Osteocyte (in vitro differentiated cells): ENCODE measurements at regions not wholly inside any gene's neighbourhood (a gene's known extent, or its start where the extent isn't known, plus 50 kb on each side); places are given as distances from the start of the nearest gene placed in this dataset.

Experiments
- DNase-seq: peaks from one replicate; pipeline ENCODE4 v3.0.0; 2021; ENCODE audit warnings: mixed read lengths; ENCODE audit not compliant: unreplicated experiment; ENCODE audit errors: extremely low spot score
- H3K27ac Mint-ChIP-seq: one replicate; pipeline ENCODE4 v1.8.0; 2021; ENCODE audit warnings: mild to moderate bottlenecking, mixed read lengths; ENCODE audit not compliant: unreplicated experiment
- H3K27me3 Mint-ChIP-seq: one replicate; pipeline ENCODE4 v1.8.0; 2021; ENCODE audit warnings: mixed read lengths; ENCODE audit not compliant: unreplicated experiment
- H3K36me3 Mint-ChIP-seq: one replicate; pipeline ENCODE4 v1.8.0; 2021; ENCODE audit warnings: mixed read lengths; ENCODE audit not compliant: unreplicated experiment
- H3K4me1 Mint-ChIP-seq: one replicate; pipeline ENCODE4 v1.8.0; 2021; ENCODE audit warnings: mixed read lengths; ENCODE audit not compliant: unreplicated experiment
- H3K4me3 Mint-ChIP-seq: one replicate; pipeline ENCODE4 v1.8.0; 2021; ENCODE audit warnings: mild to moderate bottlenecking, moderate library complexity, mixed read lengths; ENCODE audit not compliant: unreplicated experiment
- H3K9me3 Mint-ChIP-seq: one replicate; pipeline ENCODE4 v1.8.0; 2021; ENCODE audit warnings: mixed read lengths; ENCODE audit not compliant: unreplicated experiment
- CTCF ChIP-seq: fragments of 200-600 bp; sonication (generic); IDR thresholded peaks from 2 replicates; pipeline ENCODE4 v1.5.0; 2021; ENCODE audit warnings: antibody characterized with exemption, mild to moderate bottlenecking, moderate library complexity

- no peaks in the 10 kb centered on the region for H3K27me3 Mint-ChIP-seq
- no peaks in the 10 kb centered on the region for H3K36me3 Mint-ChIP-seq
- no peak overlapping the region for H3K27ac Mint-ChIP-seq
- TF ChIP-seq CTCF = no peak
- no peak overlapping the region for H3K4me3 Mint-ChIP-seq
- no peaks in the 10 kb centered on the region for H3K4me1 Mint-ChIP-seq
- peak; percentile 73 for DNase-seq
- peaks cover 25% of the 10 kb centered on the region for H3K9me3 Mint-ChIP-seq
These were observed 170.5 kb upstream of the PPP1R26 start for GRCh38 chr9:135308821-135309762.

GRCh38 chr9:135309763-135310125 lies 169.8 kb upstream of the PPP1R26 start:
- peaks cover 24% of the 10 kb centered on the region for H3K9me3 Mint-ChIP-seq
- DNase-seq = peak; percentile 72
- no peak for TF ChIP-seq CTCF
- H3K4me1 Mint-ChIP-seq = no peaks in the 10 kb centered on the region
- no peaks in the 10 kb centered on the region for H3K27me3 Mint-ChIP-seq
- no peak overlapping the region for H3K4me3 Mint-ChIP-seq
- no peak overlapping the region for H3K27ac Mint-ChIP-seq
- H3K36me3 Mint-ChIP-seq = no peaks in the 10 kb centered on the region

GRCh38 chr9:135310134-135310533 lies 169.4 kb upstream of the PPP1R26 start:
- no peaks in the 10 kb centered on the region for H3K4me1 Mint-ChIP-seq
- peaks cover 24% of the 10 kb centered on the region for H3K9me3 Mint-ChIP-seq
- no peak overlapping the region for H3K4me3 Mint-ChIP-seq
- H3K27me3 Mint-ChIP-seq = no peaks in the 10 kb centered on the region
- H3K36me3 Mint-ChIP-seq = no peaks in the 10 kb centered on the region
- no peak for TF ChIP-seq CTCF
- no peak overlapping the region for H3K27ac Mint-ChIP-seq
- peak; percentile 74 for DNase-seq

GRCh38 chr9:135315572-135315971 lies 164.0 kb upstream of the PPP1R26 start:
- no peaks in the 10 kb centered on the region for H3K4me1 Mint-ChIP-seq
- no peaks in the 10 kb centered on the region for H3K36me3 Mint-ChIP-seq
- no peak overlapping the region for H3K4me3 Mint-ChIP-seq
- peak; percentile 68 for DNase-seq
- H3K27me3 Mint-ChIP-seq = peaks cover 5% of the 10 kb centered on the region
- TF ChIP-seq CTCF = no peak
- no peak overlapping the region for H3K27ac Mint-ChIP-seq
- H3K9me3 Mint-ChIP-seq = peaks cover 20% of the 10 kb centered on the region

GRCh38 chr9:135320331-135320730 lies 159.3 kb upstream of the PPP1R26 start:
- TF ChIP-seq CTCF = no peak
- DNase-seq = peak; percentile 72
- Mint-ChIP-seq H3K9me3 (no peaks in the 10 kb centered on the region), H3K4me3 (no peak overlapping the region), H3K36me3 (no peaks in the 10 kb centered on the region), H3K27ac (no peak overlapping the region), H3K4me1 (no peaks in the 10 kb centered on the region), H3K27me3 (peaks cover 5% of the 10 kb centered on the region)
